ENCODE measurements at regions not wholly inside any gene's neighbourhood (a gene's known extent, or its start where the extent isn't known, plus 50 kb on each side); places are given as distances from the start of the nearest gene placed in this dataset.
A peak's percentile ranks its signal among the peaks of the same experiment; 100 is the strongest.
"Not testable (repeated sequence)": the region's sequence is repeated elsewhere in the genome, so short reads cannot be mapped to it uniquely, and the experiment has no call there.

DNA sequence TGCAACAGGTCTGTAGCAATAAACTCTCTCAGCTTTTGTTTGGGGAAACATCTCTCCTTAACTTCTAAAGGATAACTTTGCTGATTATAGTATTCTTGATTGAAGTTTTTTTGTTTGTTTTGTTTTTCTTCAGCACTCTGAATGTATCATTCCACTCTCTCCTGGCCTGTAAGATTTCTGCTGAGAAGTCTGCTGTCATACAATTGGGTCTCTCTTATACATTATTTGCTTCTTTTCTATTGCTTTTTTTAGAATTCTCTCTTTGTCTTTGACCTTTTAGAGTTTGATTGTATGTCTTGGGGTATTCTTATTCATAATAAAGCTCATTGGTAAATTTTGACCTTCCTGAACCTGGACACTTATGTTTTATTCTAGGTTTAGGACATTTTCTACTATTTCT is 386.3 kb downstream of the MRPL39 start:
- no peak for DNase-seq

DNA sequence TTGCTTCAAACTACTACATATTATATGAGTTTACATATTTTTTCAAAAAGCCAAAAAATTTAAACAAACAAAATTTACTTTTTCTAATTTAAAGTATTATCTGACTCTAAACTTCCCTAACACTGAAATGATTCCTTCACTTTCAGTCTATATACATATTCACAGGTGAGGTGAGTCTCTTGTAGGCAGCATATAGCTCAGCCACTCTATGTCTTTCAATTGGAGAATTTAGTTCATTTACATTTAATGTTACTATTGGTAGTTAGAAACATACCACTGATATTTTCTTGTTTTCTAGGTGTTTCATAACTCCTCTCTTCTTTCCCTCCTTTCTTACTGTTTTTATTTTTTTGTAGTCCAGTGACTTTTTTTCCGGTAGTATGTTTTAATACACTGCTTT is 387.1 kb downstream of the MRPL39 start:
- no peak for DNase-seq

DNA sequence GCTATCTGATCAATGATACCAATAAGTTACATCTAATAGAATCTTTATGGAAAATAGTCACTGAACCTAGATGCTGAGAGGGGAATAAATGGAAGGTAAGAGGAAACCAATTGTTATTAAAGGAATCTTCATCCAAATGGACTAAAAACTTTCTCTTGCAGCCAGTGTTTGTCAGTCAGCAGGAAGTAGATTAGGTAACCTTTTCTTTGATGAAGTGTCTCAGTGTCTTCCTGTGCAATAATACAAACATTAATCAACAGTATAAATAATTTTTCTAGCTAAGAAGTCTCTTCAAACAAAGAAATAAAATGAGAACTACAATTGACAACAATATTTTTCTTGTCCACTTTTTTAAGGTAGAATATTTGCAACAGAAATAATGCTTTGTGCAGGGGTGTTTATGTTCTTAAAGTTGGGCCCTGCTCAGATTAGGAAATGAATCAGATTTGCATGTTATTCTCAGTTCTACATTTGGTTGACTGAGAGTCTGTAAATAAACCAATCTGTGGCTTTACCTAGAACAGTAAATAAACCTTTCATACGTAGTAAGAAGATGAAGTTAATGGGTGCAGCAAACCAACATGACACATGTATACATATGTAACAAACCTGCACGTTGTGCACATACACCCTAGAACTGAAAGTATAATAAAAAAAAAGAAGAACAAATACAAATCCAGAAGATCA is 391.4 kb downstream of the MRPL39 start:
- no peak for DNase-seq

DNA sequence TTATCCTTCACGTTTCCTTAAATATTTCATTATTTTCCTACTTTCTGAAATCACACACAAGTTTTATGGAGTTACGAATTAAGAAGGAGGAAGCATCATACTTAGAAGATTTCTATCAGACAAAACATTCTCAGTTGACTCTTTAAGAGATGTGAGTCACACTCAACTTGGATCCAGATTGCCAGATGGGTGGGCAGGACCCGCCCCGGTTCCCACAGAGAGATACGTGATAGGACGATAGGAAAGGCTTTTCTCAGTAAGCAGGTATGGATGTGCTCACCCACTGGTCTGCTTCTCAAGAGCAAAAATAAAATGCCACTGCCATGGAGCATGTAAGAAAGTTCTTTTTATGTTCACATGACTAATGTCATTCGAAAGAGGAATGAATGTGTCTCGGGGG is 392.6 kb downstream of the MRPL39 start:
- no peak for DNase-seq

DNA sequence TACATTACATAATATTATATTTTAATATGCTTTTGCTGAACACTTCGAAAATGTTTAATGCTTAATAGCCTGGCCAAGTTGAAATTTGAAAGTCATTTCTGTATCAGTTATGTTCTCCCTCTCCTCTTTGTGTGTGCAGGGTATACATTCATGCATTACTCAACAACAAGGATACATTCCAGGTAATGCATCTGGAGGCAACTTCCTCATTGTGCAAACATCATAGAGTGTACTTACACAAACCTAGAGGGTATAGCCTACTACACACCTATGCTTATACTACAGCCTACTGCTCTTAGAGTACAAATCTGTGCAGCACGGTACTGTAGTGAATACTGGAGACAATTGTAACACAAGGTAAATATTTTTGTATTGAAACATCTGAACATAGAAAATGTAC is 407.3 kb downstream of the MRPL39 start:
- no peak for DNase-seq

DNA sequence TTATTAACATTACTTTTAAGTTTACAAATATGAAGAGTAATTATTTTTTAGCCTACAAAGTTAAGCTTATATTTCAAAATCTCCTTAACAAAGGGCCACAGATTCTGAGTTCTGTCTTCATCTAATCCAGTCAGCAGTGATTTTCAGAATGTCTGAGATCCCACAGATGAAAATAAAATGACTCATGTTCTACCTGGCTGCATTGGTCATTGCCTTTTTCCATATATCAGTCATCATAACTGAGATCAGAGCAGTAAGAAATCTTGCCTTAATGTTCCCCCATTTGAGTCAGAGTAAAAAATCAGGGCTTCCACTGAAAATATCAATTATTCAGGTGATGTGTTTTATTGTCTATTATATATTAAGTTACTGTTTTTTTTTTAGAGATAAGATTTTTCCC is 416.1 kb downstream of the MRPL39 start:
- no peak for DNase-seq

DNA sequence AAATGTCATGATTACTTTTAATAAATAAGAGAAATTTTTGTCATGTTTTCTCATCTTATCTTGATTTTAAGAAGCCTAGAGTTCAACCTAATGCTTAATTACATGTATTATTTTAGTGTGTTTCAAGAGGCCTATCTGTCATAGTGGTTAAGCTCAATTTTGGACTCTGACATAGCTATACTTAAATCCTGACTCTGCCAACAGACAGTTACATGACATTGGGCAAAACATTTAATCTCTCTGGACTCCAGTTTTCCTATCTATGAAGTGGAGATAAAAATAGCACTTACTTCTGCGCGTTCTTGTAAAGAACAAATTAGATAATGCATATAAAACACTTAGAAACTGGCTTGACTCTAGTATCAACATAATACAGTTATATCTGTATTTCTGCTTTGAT is 417.8 kb downstream of the MRPL39 start:
- no peak for DNase-seq

DNA sequence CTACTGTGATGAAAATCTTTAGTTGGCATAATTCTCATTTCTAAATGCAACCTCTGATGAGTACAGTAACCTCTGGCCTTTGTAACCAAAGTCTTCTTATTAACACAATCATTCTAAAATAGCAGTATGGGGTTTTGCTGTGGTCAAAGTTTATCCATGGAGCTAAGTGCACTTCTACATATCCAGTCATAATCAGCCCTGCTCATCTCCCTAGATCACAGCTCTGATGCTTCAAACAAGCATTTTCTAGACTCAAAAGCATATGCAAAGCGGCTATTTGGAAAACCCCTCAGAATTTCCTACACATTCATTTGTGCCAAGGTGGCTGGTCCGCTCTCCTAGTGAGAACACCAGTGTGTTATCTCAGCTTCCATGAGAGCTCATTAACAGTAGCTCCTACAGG is 418.6 kb downstream of the MRPL39 start:
- no peak for DNase-seq

DNA sequence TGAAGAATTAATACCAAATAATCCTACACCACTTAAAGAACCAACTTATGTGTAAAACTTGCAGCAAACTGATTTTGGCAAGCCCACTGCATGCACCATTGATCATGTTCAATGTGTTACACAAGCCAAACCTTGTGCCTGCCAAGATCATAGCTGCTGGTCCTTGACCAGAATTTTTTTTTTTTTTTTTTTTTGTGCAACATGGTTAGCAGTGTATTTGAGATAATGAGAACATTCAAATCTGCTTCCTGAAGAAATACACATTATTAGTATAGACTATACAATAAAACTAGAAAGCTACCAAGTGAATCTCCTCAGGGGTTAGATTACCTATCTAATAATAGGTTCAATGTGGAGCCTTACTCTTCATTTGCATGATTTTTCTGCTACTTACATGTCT is 421.0 kb downstream of the MRPL39 start:
- DNase-seq = peak; percentile 35

DNA sequence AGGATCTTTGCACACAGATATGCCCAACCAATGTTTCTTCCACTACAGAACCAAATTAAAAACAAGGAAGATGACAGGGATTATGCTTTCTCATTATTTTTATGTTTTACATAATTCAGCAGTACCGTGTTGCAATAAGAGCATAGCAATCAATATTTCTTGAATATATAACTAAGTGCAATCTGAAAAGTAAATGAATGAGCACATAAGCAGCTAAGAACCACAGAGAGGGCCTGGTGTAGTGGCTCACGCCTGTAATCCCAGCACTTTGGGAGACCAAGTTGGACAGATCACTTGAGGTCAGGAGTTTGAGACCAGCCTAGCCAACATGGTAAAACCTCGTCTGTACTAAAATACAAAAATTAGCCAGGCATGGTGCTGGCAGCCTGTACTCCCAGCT is 423.7 kb downstream of the MRPL39 start:
- DNase-seq = no peak

DNA sequence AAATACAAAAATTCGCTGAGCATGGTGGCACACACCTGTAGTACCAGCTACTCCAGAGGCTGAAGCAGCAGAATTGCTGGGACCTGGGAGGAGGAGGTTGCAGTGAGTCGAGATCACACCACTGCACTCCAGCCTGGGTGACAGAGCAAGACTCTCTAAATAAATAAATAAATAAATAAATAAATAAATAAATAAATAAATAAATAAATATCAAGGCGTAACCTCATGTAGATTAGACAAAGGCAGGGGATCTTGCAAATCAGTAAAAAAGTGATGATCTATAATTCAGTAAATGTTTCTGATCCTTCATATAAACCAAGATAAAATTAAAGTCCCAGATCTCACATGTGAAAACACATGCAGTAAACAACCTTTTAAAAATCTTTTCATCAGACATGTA is 425.6 kb downstream of the MRPL39 start:
- DNase-seq = not testable (repeated sequence)

DNA sequence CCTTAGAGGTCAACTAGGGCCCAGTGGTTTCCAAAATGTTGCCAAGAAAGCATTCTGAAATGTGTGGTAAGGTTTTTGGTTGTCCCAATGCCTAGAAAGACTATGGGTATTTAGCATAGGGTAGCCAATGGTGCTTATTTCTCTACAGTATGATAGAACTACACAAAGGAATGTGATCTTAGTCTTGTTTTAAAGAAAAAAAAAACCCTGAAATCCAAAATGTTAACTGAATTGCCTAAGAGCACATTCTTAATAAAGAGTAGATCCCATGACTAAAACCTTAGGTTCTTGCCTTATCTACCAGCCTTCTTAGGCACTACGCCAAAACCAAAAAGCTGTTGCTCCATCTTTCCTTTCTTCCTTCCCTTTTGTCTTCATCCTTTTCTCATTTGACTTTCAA is 428.2 kb downstream of the MRPL39 start:
- DNase-seq = no peak

DNA sequence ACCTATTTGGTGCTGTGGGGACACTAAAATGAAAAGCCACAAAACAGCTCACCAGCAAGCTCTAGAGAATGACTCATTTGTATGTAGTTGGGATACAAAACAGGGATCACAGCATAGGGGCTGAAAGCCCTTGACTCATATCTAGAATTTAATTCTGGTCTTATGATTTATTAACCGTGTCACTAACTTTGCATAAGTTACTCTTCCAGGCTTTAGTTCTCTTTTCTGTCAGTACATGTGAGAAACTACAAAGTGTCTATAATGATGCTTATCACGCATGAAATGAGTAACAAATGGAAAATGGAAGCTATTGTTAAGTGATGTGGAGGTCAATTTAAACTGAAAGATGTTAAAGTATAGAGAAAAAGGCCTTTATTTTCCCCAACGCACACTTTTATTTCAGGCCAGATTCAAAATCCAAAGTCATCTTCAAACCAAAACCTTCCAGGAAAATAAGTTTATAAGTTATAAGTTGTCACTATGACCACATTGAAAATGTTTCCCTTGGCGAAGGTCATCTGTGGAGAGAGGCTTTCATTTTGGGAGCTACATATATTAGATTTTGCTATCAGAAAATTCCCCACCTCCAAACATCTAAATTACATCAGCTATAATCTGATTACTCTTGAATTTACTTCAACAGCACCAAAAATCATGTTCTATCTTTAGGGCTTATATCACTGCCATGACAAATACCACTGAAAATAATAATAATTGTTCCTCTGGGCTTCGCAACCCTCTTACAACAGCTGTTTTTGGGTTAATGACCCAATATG is 430.5 kb downstream of the MRPL39 start:
- DNase-seq = no peak

DNA sequence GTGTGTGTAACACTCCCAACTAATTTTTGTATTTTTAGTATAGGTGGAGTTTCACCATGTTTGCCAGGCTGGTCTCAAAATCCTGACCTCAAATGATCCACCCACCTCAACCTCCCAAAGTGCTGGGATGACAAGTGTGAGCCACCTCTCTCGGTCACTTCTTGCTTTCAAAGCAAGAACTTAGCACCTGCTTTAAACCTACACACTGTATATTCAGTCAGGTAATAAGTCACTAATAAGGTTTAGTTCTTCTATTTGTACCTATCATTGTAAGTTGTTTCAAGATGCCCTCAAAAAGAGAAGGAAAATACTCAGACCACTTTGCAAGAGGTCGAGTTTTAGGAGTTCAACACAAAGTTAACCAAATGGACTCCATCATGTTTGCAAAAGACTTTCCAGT is 431.3 kb downstream of the MRPL39 start:
- DNase-seq = no peak

DNA sequence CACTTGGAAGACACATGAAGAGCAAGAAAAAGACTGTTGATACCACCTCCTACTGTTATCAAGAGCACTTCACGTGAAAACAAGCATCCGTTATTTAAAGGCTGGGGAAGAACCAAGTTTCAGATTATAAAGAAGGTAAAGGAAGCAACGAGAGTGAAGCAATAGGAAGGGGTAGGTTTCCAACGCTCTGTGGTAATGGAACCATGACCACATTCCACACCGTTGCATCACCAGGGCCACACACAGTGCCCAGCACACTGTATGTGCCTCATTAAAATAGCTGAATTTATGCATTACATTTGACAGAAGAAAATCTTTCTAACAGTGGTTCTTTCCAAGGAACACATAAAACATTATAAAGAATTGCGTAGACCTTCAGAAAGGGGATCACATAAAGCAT is 435.8 kb downstream of the MRPL39 start:
- no peak for DNase-seq

DNA sequence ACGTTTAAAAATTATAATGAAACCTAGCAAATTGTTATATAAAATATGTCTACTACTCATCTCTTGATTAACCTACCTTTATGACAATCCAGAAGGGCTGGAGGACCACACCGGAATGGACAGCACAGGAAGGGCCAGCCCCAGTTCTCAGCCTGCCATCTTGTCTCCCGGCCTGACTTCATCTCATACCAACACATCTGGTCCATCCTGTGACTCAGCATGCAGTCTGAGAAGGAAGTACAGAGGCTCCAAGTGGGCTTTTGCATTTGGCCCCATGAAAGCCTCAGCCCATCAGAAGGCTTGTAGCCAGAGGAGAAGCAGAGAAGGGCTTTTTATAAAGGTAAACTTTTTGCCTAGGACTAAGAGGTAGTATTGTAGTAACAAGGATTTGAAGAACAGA is 436.6 kb downstream of the MRPL39 start:
- no peak for DNase-seq

DNA sequence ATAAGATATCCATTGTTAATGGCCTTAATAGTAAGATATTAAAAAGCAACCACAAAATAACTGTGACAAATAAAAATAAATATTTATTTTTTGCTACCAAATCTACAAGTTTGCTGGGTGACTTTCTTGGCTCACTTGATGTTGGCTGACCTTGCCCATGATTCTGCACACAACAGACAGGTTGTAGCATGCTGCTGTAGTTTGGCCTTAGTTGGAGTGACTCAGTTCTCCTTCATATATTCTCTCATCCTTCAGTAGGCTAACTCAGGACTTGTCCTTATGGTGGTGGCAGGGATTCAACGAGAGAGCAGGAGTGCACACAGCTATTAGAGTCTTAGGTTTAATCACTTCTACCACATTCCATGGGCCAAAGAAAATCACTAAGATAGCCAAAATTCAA is 437.9 kb downstream of the MRPL39 start:
- DNase-seq = no peak

DNA sequence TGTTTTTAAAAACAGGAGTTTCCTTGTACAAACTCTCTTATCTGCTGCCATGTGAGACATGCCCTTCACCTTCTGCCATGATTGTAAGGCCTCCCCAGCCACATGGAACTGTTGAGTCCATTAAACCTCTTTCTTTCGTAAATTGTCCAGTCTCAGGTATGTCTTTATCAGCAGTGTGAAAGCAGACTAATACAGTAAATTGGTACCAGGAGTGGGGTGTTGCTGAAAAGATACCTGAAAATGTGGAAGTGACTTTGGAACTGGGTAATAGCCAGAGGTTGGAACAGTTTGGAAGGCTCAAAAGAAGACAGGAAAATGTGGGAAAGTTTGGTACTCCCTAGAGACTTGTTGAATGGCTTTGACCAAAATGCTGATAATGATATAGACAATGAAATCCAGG is 440.4 kb downstream of the MRPL39 start:
- DNase-seq = not testable (repeated sequence)

DNA sequence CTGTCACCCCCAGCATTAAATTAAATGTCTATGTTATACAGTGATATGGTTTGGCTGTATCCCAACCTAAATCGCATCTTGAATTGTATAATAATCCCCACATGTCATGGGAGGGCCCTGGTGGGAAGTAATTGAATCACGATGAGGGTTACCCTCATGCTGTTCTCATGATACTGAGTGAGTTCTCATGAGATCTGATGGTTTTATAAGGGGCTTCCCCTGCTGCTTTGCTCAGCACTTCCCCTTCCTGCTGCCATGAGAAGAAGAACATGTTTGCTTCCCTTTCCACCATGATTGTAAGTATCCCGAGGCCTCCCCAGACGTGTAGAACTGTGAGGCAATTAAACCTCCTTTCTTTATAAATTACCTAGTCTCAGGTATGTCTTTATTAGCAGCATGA is 445.7 kb downstream of the MRPL39 start:
- DNase-seq = no peak

DNA sequence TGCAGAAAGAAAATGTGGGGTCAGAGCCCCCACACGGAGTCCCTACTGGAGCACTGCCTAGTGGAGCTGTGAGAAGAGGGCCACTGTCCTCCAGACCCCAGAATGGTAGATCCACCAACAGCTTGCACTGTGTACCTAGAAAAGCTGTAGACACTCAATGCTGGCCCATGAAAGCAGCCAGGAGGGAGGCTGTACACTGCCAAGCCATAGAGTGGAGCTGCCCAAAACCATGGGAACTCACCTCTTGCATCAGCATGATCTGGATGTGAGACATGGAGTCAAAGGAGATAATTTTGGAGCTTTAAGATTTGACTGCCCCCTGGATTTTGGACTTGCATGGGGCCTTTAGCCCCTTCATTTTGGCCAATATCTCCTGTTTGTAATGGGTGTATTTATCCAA is 452.3 kb downstream of the MRPL39 start:
- not testable (repeated sequence) for DNase-seq

DNA sequence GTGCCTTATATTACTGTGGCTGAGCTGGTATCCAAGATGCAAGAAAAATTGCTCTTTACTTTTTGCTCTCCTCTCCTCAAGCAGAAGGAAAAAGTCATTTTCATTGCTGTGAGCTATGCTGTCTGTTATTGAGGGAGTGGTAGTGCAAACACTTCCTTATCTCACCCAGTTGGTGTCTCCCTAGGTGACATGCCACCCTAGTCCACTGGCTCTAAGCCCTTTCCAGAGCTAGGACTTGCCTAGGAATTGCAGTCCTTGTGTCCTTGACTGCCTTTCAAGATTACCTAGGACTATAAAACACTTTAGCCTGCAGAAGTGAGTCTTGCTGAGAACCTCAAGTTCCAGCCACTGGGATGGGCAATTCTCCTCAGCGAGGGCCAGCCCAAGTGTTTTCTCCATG is 458.3 kb downstream of the MRPL39 start:
- no peak for DNase-seq

DNA sequence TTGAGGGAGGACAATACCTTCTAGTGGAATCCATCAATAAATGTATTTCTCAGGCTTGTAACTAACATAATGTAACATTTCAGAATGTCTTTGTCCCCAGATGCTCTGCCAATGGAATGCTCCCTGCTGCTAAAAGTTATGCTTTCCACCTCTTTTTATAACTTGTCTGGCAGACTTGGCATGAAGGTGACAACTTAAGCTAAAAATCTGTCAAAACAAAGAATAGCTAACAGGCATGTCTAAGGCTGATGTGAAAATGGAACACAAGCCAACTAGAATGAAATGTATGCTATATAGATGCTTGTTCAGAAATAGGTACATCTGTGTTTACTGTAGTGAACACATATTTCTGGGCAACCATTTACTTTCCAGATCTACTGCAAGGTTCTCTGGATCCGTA is 467.9 kb downstream of the MRPL39 start:
- no peak for DNase-seq

DNA sequence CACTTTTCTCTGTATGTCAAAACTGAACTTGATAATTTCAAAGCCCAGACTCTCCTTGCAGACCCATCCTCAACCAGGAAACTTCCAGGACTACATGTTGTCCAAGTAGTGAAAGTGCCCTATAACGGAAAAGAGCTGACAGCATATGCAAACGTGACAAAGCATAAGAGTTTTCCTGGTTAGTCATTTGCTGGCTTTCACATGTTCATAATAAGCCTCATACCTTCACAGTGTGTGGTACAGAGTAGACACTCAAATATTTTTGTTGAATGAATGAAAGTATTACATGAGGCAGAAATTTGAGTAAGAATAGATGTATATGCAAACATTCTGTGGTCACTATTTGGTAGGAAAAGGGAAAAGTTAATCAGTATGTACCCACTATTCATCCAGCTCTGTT is 473.3 kb downstream of the MRPL39 start:
- no peak for DNase-seq

DNA sequence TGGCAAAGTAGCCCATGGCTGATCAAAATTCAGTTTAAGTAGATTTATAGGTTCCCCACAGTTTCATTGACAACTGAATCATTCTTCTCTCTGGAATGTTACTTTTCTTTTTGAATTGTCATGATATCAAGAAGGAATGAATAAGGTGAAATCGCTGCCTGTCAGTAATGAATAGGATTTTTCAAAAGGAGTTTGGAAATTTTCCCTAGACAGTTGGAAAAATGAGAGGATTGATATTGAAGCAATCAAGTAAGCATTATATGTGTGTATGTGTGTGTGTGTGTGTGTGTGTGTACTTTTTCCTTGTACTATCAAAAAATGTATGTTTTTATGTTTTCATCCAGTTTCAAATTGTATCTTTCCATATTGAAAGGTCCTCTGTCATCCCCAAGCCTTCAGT is 479.5 kb downstream of the MRPL39 start:
- DNase-seq = no peak

DNA sequence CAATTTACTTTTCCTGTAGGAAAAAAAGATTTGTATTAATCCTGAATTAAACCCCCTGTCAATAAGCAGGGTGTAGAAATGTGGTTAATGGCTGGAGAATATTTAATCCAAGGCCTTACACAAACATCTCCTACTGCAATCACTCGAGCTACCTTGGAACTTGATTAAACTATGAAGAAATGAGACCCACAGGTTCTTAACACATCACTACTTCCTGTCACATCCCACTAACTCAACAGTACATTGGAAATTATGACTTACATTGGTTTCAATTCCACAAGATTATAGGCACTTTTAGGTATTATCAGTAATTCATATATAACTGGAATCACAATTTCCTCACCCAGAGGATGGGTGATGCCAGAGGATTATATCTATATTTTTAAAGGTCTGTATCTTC is 480.3 kb downstream of the MRPL39 start:
- DNase-seq = no peak
